Keratinocyte (primary cell): ENCODE measurements at regions not wholly inside any gene's neighbourhood (a gene's known extent, or its start where the extent isn't known, plus 50 kb on each side); places are given as distances from the start of the nearest gene placed in this dataset.

Source experiments
- EZH2 ChIP-seq: IDR thresholded peaks from one replicate; pipeline ENCODE4 v1.6.1; 2012; ENCODE audit warnings: inconsistent platforms, mild to moderate bottlenecking, low read length, moderate library complexity
- TF ChIP-seq, protein P1 (sequence below), 3 experiments: IDR thresholded peaks in 1 of 3; conservative IDR thresholded peaks in 1 of 3; optimal IDR thresholded peaks in 1 of 3; 2 replicates in 2 of 3; 3 replicates in 1 of 3; pipeline versions ENCODE3 to v1.5.1; 2011; ENCODE audit warnings: low read length in 3 of 3, mild to moderate bottlenecking in 3 of 3, moderate library complexity in 2 of 3, control low read depth in 1 of 3, inconsistent platforms in 1 of 3; ENCODE audit not compliant: insufficient read depth in 2 of 3; ENCODE audit errors: extremely low read depth in 1 of 3

DNA sequence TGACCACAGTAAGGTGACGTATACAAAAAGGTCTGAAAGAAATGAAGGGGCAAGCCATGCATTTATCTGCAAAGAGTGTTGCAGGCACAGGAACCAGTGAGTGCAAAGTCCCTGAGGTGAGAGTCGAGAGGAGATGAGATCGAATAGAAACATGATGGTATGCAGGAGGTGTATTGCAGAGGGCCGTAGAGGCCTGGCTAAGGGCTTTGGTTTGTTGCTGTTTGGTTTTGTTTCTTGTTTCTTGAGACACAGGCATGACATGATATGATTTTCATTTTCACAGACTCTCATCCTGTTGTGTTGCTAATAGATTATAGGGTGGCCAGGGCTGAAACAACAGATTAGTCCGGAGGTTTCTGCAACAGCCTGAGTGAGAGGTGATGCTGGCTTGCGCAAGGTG is 80.4 kb downstream of the HSPH1 start:
- TF ChIP-seq, protein P1, sequence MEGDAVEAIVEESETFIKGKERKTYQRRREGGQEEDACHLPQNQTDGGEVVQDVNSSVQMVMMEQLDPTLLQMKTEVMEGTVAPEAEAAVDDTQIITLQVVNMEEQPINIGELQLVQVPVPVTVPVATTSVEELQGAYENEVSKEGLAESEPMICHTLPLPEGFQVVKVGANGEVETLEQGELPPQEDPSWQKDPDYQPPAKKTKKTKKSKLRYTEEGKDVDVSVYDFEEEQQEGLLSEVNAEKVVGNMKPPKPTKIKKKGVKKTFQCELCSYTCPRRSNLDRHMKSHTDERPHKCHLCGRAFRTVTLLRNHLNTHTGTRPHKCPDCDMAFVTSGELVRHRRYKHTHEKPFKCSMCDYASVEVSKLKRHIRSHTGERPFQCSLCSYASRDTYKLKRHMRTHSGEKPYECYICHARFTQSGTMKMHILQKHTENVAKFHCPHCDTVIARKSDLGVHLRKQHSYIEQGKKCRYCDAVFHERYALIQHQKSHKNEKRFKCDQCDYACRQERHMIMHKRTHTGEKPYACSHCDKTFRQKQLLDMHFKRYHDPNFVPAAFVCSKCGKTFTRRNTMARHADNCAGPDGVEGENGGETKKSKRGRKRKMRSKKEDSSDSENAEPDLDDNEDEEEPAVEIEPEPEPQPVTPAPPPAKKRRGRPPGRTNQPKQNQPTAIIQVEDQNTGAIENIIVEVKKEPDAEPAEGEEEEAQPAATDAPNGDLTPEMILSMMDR (optimal IDR thresholded peaks at IDR 0.05 in 1 of 3, IDR thresholded peaks at IDR 0.05 in 1 of 3, conservative IDR thresholded peaks at IDR 0.05 in 1 of 3; ENCODE audit: extremely low read depth in 1 of 3, insufficient read depth in 2 of 3, low read length in 3 of 3), result no peak
- TF ChIP-seq EZH2, result no peak
